A673 (cell line): ENCODE measurements at regions not wholly inside any gene's neighbourhood (a gene's known extent, or its start where the extent isn't known, plus 50 kb on each side); places are given as distances from the start of the nearest gene placed in this dataset.

ENCODE experiments used
- CTCF ChIP-seq: fragments of 300-800, 200-600 bp; sonication (generic); conservative IDR thresholded peaks from 2 replicates; pipeline ENCODE4 v1.5.1; 2017; ENCODE audit warnings: low read depth, mild to moderate bottlenecking, antibody characterized with exemption, low read length, moderate library complexity, mixed read lengths
- EZH2 ChIP-seq: fragments of 200-600 bp; sonication (generic); IDR thresholded peaks from 2 replicates; pipeline ENCODE4 v1.6.1; 2017; ENCODE audit warnings: borderline replicate concordance, low read depth, mild to moderate bottlenecking, mixed read lengths, antibody characterized with exemption, low read length; ENCODE audit not compliant: poor library complexity, severe bottlenecking

GRCh38 chr17:14791221-14791620, 473.9 kb downstream of the PMP22 start:
- TF ChIP-seq CTCF (no peak), EZH2 (no peak)
